ENCODE measurements at regions not wholly inside any gene's neighbourhood (a gene's known extent, or its start where the extent isn't known, plus 50 kb on each side); places are given as distances from the start of the nearest gene placed in this dataset.

DNA sequence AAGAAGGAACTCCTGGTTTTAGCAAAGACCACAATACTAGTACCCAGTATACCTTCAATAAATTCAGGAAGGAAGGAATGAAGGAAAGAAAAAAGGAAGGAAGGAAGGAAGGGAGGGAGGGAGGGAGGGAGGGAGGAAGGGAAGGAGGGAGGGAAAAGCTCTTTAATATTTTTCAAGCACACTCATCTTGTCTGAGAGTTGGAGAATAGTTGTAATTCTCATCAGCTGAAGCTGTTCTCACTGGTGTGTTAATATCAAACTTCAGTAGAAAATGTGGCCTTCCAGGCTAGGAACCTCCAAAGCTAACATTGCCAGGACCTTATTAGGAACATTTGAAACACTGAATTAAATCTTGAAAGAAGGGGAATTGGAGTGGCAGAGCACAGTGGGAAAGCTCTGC, 55.2 kb upstream of the CDH5 start:
- TF ChIP-seq, protein P1, sequence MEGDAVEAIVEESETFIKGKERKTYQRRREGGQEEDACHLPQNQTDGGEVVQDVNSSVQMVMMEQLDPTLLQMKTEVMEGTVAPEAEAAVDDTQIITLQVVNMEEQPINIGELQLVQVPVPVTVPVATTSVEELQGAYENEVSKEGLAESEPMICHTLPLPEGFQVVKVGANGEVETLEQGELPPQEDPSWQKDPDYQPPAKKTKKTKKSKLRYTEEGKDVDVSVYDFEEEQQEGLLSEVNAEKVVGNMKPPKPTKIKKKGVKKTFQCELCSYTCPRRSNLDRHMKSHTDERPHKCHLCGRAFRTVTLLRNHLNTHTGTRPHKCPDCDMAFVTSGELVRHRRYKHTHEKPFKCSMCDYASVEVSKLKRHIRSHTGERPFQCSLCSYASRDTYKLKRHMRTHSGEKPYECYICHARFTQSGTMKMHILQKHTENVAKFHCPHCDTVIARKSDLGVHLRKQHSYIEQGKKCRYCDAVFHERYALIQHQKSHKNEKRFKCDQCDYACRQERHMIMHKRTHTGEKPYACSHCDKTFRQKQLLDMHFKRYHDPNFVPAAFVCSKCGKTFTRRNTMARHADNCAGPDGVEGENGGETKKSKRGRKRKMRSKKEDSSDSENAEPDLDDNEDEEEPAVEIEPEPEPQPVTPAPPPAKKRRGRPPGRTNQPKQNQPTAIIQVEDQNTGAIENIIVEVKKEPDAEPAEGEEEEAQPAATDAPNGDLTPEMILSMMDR (conservative IDR thresholded peaks at IDR 0.05; ENCODE audit: low read length) = no peak
- TF ChIP-seq EZH2phosphoT487 (IDR thresholded peaks at IDR 0.05; ENCODE audit: borderline replicate concordance, low read depth, low read length) = no peak
